Activated T-cell treated with anti-CD3 and anti-CD28 coated beads for 1 hour (primary cell): ENCODE measurements at regions not wholly inside any gene's neighbourhood (a gene's known extent, or its start where the extent isn't known, plus 50 kb on each side); places are given as distances from the start of the nearest gene placed in this dataset.
"Not testable (repeated sequence)": the region's sequence is repeated elsewhere in the genome, so short reads cannot be mapped to it uniquely, and the experiment has no call there.

ENCODE experiments used
- DNase-seq: peaks from one replicate; pipeline ENCODE4 v3.0.0-alpha.2; 2020; ENCODE audit warnings: low read depth

- no peak for DNase-seq
Observed at GRCh38 chr5:156200938-156201787, 125.8 kb upstream of the SGCD start.

DNA sequence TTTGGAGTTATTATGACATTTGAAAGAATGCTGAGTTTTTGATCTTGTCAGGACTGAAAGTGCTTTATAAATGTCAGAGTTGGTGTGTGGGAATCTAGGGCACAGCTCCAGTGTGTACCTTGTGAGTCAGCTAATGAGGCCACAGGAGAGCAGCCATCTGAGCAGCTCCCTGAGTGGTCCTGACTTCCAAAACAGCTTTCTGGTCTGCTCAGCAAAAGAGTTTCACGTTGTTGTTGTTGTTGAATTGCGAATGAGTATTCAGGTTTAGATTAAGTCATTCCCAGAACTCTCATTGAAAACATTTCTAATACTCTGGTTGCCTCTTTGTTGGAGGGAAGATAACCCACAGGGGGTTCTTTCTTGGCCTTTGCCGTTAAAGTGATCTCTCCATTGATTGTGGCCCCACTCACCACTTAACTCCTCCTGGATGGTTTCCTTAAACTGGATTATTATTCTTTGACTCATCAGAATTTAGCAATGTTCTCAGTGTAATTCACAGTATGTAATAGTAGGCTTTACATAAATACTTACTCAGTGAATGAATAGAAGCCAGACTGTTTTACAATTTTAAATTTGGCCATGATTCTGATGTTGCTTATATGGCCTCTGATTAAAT lies 125.1 kb upstream of the SGCD start:
- DNase-seq: no peak

- DNase-seq: no peak
Observed at GRCh38 chr5:156208271-156208670, 118.7 kb upstream of the SGCD start.

DNA sequence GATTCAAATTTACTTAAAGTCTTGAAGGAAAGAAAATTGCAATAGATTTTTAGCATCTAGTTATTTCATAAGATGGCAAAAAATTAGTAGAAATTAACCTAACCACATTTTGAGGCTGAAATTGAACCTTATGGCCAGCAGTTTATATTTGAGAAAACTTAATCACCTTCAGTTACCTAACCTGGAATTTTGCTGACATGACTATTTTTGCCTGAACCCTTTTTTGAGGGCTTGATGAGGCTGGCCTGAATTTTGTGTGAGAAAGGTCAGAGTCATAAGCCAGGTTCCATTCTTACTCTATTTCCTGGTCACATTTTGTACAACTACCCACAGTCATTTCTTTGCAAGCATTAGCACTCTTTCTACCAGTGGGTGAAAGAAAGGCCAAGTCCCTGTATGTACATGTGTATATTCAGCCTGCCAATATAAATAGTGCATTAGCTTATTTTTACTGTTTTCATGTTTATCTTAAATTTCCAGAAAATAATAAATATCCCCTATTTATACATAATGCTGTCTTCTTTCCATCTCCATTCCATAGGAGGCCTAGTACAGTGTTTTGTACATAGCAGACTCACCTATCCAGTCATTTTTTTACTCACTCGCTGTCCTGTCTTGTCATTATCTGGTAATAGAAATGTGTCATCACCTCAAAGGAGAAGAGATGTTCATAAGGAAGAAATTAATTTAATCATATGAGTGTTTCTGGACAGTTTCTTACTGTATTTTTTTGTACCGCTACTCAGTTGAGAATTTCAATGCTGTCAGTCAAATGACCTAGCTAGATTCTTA lies 108.4 kb upstream of the SGCD start:
- DNase-seq: no peak

GRCh38 chr5:156219483-156220005 lies 107.4 kb upstream of the SGCD start:
- DNase-seq: no peak

GRCh38 chr5:156221816-156222215 lies 105.1 kb upstream of the SGCD start:
- no peak for DNase-seq

DNA sequence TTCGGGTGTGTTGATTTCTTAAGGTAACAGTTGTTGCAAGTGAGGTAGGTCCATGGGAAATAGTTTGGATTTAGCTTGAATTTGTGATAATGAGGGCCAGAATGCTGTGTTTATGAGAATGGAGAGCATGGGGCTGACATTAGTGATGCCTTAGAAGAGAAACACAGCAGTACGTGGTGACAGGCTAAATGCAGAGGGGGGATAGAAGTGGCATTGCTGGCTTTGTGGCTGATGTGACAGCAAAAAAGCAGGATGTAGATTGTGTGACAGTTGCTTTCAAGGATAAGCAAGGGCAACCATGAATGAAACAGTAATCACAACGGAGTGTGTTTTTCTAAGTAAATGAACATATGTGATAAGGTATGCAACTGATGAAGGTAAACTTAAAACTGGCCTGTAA lies 103.4 kb upstream of the SGCD start:
- no peak for DNase-seq

GRCh38 chr5:156226485-156226884 lies 100.5 kb upstream of the SGCD start:
- DNase-seq: not testable (repeated sequence)

DNA sequence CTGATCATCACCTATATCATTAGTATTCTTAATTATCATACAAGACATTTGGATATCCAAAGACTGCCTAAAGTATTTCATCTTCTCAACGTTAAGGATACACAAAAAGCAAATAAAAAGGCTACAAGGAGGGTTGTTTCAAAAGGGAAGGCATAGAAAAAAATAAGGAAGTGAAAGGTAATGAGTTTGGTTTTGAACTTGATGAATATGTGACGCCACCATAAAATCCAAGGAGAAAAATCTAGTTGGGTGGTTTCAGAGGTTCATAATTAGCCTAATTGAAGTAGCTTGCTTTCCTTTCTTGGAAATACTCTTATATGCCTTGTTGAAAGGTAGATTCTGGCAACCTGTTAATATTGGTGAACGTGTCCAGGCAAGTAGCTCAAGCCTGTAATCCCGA lies 96.1 kb upstream of the SGCD start:
- no peak for DNase-seq

- DNase-seq: no peak
Observed at GRCh38 chr5:156232251-156232869, 94.6 kb upstream of the SGCD start.

- no peak for DNase-seq
Observed at GRCh38 chr5:156237361-156237760, 89.6 kb upstream of the SGCD start.

- DNase-seq: no peak
Observed at GRCh38 chr5:156239800-156240199, 87.2 kb upstream of the SGCD start.

DNA sequence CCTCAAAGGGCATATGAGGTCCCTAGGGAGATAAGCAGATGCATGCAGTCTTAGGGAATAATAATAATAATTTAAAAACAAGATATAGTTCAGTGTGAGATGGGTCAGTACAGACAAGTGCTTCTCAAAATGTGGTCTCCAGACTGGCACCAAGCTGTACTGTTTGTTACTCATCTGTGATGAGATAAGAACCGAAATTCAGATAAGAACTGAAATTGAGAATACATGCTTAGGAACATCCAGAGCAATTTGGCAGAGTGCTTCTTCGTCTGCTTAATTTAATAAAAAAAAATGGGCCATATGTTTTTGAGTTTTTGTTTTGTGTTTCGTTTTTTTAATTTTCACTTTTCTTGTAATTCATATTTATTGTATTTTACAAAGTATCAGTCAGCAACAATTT lies 86.5 kb upstream of the SGCD start:
- DNase-seq: no peak

DNA sequence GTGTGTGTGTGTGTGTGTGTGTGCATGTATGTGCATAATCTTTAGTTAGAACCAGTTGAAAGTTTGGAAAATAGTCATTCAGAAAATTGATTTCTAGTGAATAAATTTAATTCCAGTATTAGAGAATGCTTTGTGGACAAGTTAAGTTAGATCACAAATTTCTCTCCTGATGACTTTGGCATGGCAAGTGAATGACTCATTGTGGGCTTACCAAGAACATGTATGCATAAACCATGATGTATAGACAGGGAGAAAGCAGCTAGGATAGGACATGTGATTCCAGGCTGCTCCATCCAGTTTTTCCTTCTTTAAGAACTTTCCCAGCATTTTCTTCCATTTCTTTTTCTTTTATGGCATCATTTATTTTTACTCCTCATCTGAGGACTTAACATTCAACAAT lies 85.7 kb upstream of the SGCD start:
- no peak for DNase-seq

DNA sequence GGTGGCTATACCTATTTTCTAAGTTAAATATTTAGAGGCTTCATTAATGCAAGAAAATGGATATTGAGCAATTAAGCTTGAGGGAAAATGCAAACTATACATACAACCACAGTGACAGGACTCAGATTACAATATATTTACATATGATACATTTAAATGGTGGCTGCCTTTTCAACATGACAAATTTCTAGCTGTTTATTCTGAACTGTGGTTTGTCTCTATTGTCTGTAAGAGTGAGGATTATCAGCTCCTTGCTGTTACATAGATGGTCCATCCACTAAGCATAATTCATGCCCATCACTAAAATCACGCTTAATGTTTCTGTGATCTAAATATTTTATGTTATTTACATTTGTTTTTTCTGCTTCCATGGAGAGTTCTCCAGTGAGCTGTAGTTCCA lies 81.1 kb upstream of the SGCD start:
- DNase-seq: no peak

- no peak for DNase-seq
Observed at GRCh38 chr5:156251076-156251475, 75.9 kb upstream of the SGCD start.

DNA sequence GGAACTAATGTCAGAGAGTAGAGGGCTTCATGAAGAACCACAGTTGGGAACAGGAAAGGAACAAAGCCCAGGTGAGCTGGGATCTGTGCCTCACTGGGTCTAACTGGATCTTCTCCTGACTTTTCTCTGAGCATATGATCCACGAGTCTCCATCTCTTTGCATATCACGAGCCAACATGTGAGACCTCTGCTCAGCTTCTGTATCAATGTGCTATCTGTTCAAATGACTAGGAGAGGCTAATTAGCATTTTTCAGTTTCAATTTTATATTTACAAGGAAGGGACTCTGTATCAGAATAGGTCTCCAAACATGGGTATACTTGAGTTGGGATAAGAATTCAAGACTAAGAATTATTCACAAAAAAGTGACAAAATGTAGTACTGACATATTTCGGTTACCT lies 73.8 kb upstream of the SGCD start:
- no peak for DNase-seq

DNA sequence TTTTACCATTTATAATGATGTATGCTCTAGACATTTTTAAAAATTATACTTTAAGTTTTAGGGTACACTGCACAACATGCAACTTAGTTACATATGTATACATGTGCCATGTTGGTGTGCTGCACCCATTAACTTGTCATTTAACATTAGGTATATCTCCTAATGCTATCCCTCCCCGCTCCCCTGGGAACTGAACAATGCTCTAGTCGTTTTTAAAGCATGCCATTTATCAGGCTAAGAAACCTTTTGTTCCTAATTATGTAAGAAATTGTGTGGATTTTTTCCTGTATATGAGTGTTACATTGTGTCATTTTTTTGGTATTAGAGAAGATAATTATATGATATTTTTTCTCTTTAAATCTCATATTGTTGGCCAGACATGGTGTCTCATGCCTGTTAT lies 72.8 kb upstream of the SGCD start:
- DNase-seq: no peak

GRCh38 chr5:156256642-156257041 lies 70.3 kb upstream of the SGCD start:
- DNase-seq: no peak

DNA sequence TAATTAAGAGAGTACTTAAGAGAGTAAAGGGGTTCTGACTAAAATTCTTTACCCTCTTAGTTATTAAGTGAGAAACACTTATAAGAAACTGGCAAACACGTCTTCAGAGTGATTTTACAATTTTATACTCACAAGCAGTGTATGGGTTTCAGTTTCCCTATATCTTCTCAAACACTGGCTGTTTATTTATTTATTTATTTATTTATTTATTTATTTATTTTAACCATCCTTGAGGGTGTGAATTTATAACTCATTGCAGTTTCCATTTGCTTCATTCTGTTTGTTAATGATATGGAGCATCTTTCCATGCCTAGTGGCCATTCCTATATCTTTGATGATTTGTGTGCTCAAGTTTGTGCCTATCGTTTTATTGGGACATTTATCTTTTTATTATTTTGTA lies 68.0 kb upstream of the SGCD start:
- DNase-seq: no peak

DNA sequence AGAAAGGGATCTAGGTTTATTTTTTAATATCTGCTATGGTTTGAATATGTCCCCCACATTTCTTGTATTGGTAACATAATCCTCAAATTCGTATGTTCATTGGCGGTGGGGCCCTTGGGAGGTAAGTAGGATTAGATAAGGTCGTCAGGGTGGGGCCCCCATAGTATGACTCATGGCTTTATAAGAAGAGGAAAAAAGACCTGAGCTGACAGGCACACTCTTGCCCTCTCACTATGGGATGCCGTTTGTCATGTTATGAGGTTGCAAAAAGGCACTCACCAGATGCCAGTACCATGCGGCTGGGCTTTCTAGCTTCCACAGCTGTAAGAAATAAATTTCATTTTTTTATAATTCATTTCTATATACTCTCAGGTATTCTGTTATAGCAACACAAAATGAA lies 67.3 kb upstream of the SGCD start:
- no peak for DNase-seq

GRCh38 chr5:156261275-156261939 lies 65.6 kb upstream of the SGCD start:
- no peak for DNase-seq
